Right atrium auricular region (tissue), 2 donors: ENCODE measurements at regions not wholly inside any gene's neighbourhood (a gene's known extent, or its start where the extent isn't known, plus 50 kb on each side); places are given as distances from the start of the nearest gene placed in this dataset.

ENCODE experiments used
- DNase-seq: peaks from one replicate; pipeline ENCODE4 v3.0.0-alpha.2; 2019; ENCODE audit warnings: low spot score
- H3K27ac ChIP-seq, 2 donors: fragments of 200-600 bp; sonication (generic); 1 replicate in 1 of 2; 2 replicates in 1 of 2; pipeline ENCODE4 v1.5.1; 2016 to 2019
- H3K27me3 ChIP-seq, 2 donors: fragments of 200-600 bp; sonication (generic); one replicate each; pipeline versions ENCODE4 v1.5.1 to v1.6.0; 2017 to 2019
- H3K36me3 ChIP-seq: fragments of 200-600 bp; sonication (generic); one replicate; pipeline ENCODE4 v1.5.1; 2016
- H3K4me1 ChIP-seq, 2 donors: fragments of 200-600 bp; sonication (generic); one replicate each; pipeline versions ENCODE4 v1.5.1 to v1.6.0; 2017 to 2019
- H3K4me3 ChIP-seq, 2 donors: fragments of 200-600 bp; sonication (generic); 1 replicate in 1 of 2; 2 replicates in 1 of 2; pipeline ENCODE4 v1.5.1; 2017 to 2019; ENCODE audit warnings: mild to moderate bottlenecking in 1 of 2, moderate library complexity in 1 of 2
- H3K9me3 ChIP-seq, 2 donors: fragments of 200-600 bp; sonication (generic); one replicate each; pipeline ENCODE4 v1.5.1; 2019
- CTCF ChIP-seq, 2 donors: fragments of 200-600 bp; sonication (generic); IDR thresholded peaks; one replicate each; pipeline ENCODE4 v1.5.1; 2019; ENCODE audit warnings: antibody characterized with exemption in 2 of 2

- Histone ChIP-seq H3K27ac (no peak overlapping the region), H3K36me3 (no peaks in the 10 kb centered on the region), H3K4me1 (no peaks in the 10 kb centered on the region), H3K27me3 (no peaks in the 10 kb centered on the region), H3K9me3 (no peaks in the 10 kb centered on the region), H3K4me3 (no peak overlapping the region)
- DNase-seq, result no peak
- TF ChIP-seq CTCF (IDR thresholded peaks at IDR 0.05), result no peak
Measured at GRCh38 chr13:40002016-40002415, 346.6 kb downstream of the COG6 start.

DNA sequence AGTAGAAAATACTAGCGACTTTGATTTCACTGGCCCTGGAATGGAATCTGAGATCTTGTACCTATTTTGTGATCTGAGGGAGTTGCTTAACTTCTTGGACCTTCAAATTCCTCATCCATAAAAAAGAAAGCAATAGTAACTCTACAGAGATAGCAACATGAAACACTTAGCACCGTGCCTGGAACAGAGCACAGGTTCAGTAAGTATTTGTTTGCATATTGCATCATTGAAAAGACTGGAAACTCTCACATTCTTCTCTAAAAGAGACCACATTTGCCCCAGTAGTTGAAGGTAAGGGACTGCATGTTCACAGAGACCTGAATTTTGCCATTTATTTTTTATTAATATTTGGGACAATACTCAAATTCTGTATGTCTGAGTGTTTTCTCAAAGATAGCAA lies 358.1 kb downstream of the COG6 start:
- Histone ChIP-seq H3K27ac (no peak overlapping the region), H3K4me1 (no peaks in the 10 kb centered on the region), H3K27me3 (no peaks in the 10 kb centered on the region), H3K36me3 (no peaks in the 10 kb centered on the region), H3K9me3 (no peaks in the 10 kb centered on the region), H3K4me3 (no peak overlapping the region)
- DNase-seq, result no peak
- TF ChIP-seq CTCF (IDR thresholded peaks at IDR 0.05), result no peak

- no peaks in the 10 kb centered on the region for H3K4me1 ChIP-seq
Measured at GRCh38 chr13:40016953-40017660, 361.6 kb downstream of the COG6 start.

DNA sequence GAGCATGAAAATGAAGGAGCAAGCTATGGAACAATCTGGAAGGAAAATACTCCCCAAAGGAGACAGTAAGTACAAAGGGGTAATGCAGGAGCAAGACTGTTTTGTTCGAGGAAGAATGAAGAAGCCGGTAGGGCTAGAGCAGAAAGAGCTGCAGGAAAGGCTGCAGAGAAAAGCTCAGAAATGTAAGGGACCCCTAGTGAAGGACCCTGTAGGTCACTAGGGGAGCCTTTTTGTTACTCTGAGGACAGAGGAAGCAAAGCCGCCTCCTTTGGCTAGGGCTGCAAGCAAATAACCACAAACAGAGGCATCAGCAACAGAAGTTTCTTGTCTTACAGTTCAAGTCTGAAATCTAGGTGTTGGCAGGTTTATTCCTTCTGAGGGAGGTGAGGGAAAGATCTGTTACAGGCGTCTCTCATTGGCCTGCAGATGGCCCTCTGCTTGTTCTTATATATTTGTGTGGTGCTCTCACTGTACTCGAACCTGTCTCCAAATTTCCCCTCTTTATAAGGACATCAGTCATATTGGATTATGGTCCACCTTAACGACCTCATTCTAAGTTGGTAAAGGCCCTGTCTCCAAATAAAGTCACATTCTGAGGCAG lies 362.3 kb downstream of the COG6 start:
- no peak for TF ChIP-seq CTCF (IDR thresholded peaks at IDR 0.05)
- Histone ChIP-seq H3K4me3 (no peak overlapping the region), H3K4me1 (no peaks in the 10 kb centered on the region), H3K27me3 (no peaks in the 10 kb centered on the region), H3K36me3 (no peaks in the 10 kb centered on the region), H3K9me3 (no peaks in the 10 kb centered on the region), H3K27ac (no peak overlapping the region)
- no peak for DNase-seq

More at GRCh38 chr13:40016953-40017660, 361.6 kb downstream of the COG6 start:
- Histone ChIP-seq H3K4me3 (no peak overlapping the region), H3K27ac (no peak overlapping the region), H3K27me3 (no peaks in the 10 kb centered on the region), H3K9me3 (no peaks in the 10 kb centered on the region), H3K36me3 (no peaks in the 10 kb centered on the region)
- TF ChIP-seq CTCF (IDR thresholded peaks at IDR 0.05), result no peak
- no peak for DNase-seq

GRCh38 chr13:40023595-40024203 lies 368.2 kb downstream of the COG6 start:
- no peak for DNase-seq
- no peak for TF ChIP-seq CTCF (IDR thresholded peaks at IDR 0.05)
- no peak overlapping the region for H3K27ac ChIP-seq
- H3K4me1 ChIP-seq, result no peaks in the 10 kb centered on the region
- no peak overlapping the region for H3K4me3 ChIP-seq
- H3K36me3 ChIP-seq, result no peaks in the 10 kb centered on the region
- H3K9me3 ChIP-seq, result no peaks in the 10 kb centered on the region
- H3K27me3 ChIP-seq, result no peaks in the 10 kb centered on the region
